A673 (cell line): ENCODE measurements at regions not wholly inside any gene's neighbourhood (a gene's known extent, or its start where the extent isn't known, plus 50 kb on each side); places are given as distances from the start of the nearest gene placed in this dataset.

Source experiments
- BruUV-seq: library from RNA; stranded (reverse); fragments of 400-500 nt; replicated peaks from 2 replicates; lab custom pipeline; 2021; lab: Mats Ljungman, UMichigan
- CTCF ChIA-PET: fragments of 300-600 bp; sonication (Branson Sonifier 250); formaldehyde crosslinking; loops from one replicate; lab custom pipeline; 2022; ENCODE audit warnings: antibody characterized with exemption; lab: Charles Lee
- POLR2A ChIA-PET: fragments of 300-600 bp; sonication (Branson Sonifier 250); formaldehyde crosslinking; loops from one replicate; lab custom pipeline; 2022; ENCODE audit warnings: antibody characterized with exemption; ENCODE audit not compliant: low non-redundant PET; lab: Charles Lee
- DNase-seq: peaks from one replicate; pipeline ENCODE4 v3.0.0-alpha.2; 2015; ENCODE audit warnings: low spot score
- H3K27ac ChIP-seq: fragments of 200-600 bp; sonication (generic); 2 replicates; pipeline ENCODE4 v1.5.1; 2016; ENCODE audit warnings: mixed run types, low read depth, mild to moderate bottlenecking, mixed read lengths, antibody characterized with exemption, low read length; ENCODE audit not compliant: poor library complexity, severe bottlenecking
- H3K27me3 ChIP-seq: fragments of 200-600 bp; sonication (generic); replicated peaks from 2 replicates; pipeline ENCODE4 v1.6.1; 2017; ENCODE audit warnings: mixed run types, low read depth, mild to moderate bottlenecking, mixed read lengths, antibody characterized with exemption, low read length; ENCODE audit not compliant: insufficient read depth, poor library complexity
- H3K36me3 ChIP-seq: fragments of 200-600 bp; sonication (generic); 2 replicates; pipeline ENCODE4 v1.6.1; 2016; ENCODE audit warnings: mixed run types, mild to moderate bottlenecking, mixed read lengths, antibody characterized with exemption, low read length; ENCODE audit not compliant: insufficient read depth, poor library complexity, severe bottlenecking
- H3K4me1 ChIP-seq: fragments of 200-600 bp; sonication (generic); 2 replicates; pipeline ENCODE4 v1.6.1; 2017; ENCODE audit warnings: mixed run types, mild to moderate bottlenecking, mixed read lengths, antibody characterized with exemption, low read length; ENCODE audit not compliant: insufficient read depth, poor library complexity, severe bottlenecking
- H3K4me3 ChIP-seq: fragments of 200-600 bp; sonication (generic); 2 replicates; pipeline ENCODE4 v1.5.1; 2016; ENCODE audit warnings: low read depth, mixed run types, mild to moderate bottlenecking, mixed read lengths, low read length; ENCODE audit not compliant: poor library complexity, severe bottlenecking
- H3K9me3 ChIP-seq: fragments of 200-600 bp; sonication (generic); 2 replicates; pipeline ENCODE4 v1.6.1; 2016; ENCODE audit warnings: mixed run types, low read depth, mild to moderate bottlenecking, mixed read lengths, antibody characterized with exemption, low read length; ENCODE audit not compliant: poor library complexity, severe bottlenecking
- EZH2 ChIP-seq: fragments of 200-600 bp; sonication (generic); IDR thresholded peaks from 2 replicates; pipeline ENCODE4 v1.6.1; 2017; ENCODE audit warnings: borderline replicate concordance, low read depth, mild to moderate bottlenecking, mixed read lengths, antibody characterized with exemption, low read length; ENCODE audit not compliant: poor library complexity, severe bottlenecking
- intact Hi-C: fragments of 100-400 bp; cut with micrococcal nuclease; formaldehyde crosslinking; loops from one replicate; pipeline ENCODE4 v1.10.0; 2022; ENCODE audit not compliant: unreplicated experiment
- TF ChIP-seq, protein P1 (sequence below): fragments of 300-800, 200-600 bp; sonication (generic); conservative IDR thresholded peaks from 2 replicates; pipeline ENCODE4 v1.5.1; 2017; ENCODE audit warnings: low read depth, mild to moderate bottlenecking, antibody characterized with exemption, low read length, moderate library complexity, mixed read lengths

DNA sequence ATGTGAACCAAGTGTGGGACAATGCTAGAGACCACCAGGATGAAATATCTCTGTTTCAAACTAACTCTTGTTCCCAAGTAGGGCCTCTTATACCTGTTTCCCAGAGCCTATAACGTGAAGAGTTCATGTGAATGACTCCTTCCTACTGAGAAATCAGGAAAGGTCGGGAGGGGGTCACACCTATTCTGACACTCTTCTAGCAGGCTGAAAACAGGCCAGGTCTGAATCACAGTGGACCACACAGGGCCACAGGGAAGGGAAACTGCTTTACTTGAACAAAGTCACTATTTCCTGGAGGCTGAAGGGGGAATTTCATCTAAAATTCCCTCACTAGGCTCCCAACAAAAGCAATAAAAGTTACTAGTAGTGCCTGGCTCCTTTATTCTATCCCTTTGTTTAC lies 88.4 kb upstream of the BMP2 start:
- POLR2A ChIA-PET: no interaction called here
- CTCF ChIA-PET: no interaction called here
- DNase-seq: no peak
- H3K27me3 ChIP-seq: no peaks in the 10 kb centered on the region
- no peaks in the 10 kb centered on the region for H3K36me3 ChIP-seq
- H3K9me3 ChIP-seq: no peaks in the 10 kb centered on the region
- H3K4me1 ChIP-seq: no peaks in the 10 kb centered on the region
- no TSS peak for BruUV-seq
- no peak overlapping the region for H3K4me3 ChIP-seq
- intact Hi-C loops: no loop called here
- H3K27ac ChIP-seq: no peak overlapping the region
- TF ChIP-seq, protein P1, sequence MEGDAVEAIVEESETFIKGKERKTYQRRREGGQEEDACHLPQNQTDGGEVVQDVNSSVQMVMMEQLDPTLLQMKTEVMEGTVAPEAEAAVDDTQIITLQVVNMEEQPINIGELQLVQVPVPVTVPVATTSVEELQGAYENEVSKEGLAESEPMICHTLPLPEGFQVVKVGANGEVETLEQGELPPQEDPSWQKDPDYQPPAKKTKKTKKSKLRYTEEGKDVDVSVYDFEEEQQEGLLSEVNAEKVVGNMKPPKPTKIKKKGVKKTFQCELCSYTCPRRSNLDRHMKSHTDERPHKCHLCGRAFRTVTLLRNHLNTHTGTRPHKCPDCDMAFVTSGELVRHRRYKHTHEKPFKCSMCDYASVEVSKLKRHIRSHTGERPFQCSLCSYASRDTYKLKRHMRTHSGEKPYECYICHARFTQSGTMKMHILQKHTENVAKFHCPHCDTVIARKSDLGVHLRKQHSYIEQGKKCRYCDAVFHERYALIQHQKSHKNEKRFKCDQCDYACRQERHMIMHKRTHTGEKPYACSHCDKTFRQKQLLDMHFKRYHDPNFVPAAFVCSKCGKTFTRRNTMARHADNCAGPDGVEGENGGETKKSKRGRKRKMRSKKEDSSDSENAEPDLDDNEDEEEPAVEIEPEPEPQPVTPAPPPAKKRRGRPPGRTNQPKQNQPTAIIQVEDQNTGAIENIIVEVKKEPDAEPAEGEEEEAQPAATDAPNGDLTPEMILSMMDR: no peak
- no peak for TF ChIP-seq EZH2

DNA sequence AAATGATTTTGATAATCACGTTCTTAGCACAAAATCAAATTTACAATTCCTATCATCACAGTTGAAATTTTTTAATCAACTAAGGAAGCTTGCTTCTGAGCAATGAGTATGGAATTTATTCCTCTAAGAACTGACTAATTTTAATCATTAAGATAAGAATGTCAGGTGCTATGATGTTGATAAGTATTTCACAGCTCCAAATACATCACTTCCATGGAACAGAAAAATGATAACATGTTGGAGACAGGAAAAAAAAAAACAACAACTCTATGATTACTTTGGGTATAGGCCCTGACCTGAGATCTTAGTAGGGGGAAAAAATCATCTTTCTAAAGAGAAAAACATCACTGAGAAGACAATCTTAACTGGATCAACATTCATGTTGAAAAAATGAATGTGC lies 89.4 kb upstream of the BMP2 start:
- Histone ChIP-seq H3K27me3 (no peaks in the 10 kb centered on the region), H3K36me3 (no peaks in the 10 kb centered on the region), H3K4me1 (no peaks in the 10 kb centered on the region), H3K4me3 (no peak overlapping the region), H3K9me3 (no peaks in the 10 kb centered on the region), H3K27ac (no peak overlapping the region)
- TF ChIP-seq, protein P1: no peak
- TF ChIP-seq EZH2: no peak
- ChIA-PET POLR2A (interaction anchor here (0.7 kb wide), 1 partner anchor 27 kb away, joined by 5 read pairs; no protein-coding TSS in a partner anchor), CTCF (no interaction called here)
- DNase-seq: no peak
- intact Hi-C loops: no loop called here
- no TSS peak for BruUV-seq

DNA sequence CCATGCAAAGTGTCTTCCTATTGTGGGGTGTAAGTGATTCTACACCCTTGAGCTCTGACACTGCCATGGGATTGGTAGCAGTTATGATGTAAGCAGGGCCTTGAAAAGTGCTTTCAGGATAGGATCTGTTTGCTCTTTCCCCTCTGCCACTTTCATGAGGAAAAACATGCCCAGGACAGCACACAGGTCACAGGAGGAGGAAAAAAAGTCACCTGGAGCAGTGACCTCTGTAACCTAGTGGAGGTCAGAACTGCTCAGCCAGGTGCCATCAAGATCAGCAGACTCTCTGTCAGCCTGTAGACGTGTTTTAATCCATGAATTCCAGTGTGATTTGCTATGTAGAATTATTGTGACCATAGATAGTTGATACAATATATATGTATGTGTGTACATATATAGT lies 92.7 kb upstream of the BMP2 start:
- H3K4me1 ChIP-seq: no peaks in the 10 kb centered on the region
- H3K9me3 ChIP-seq: no peaks in the 10 kb centered on the region
- intact Hi-C loops: no loop called here
- TF ChIP-seq, protein P1: no peak
- no peak for TF ChIP-seq EZH2
- no peak overlapping the region for H3K27ac ChIP-seq
- POLR2A ChIA-PET: no interaction called here
- H3K27me3 ChIP-seq: no peaks in the 10 kb centered on the region
- DNase-seq: no peak
- H3K4me3 ChIP-seq: no peak overlapping the region
- BruUV-seq: no TSS peak
- CTCF ChIA-PET: no interaction called here
- no peaks in the 10 kb centered on the region for H3K36me3 ChIP-seq
